Hematopoietic multipotent progenitor cell treated with erythropoietin and hydrocortisone succinate and interleukin-3 and kit ligand, for 8 days (in vitro differentiated cells): ENCODE measurements at regions not wholly inside any gene's neighbourhood (a gene's known extent, or its start where the extent isn't known, plus 50 kb on each side); places are given as distances from the start of the nearest gene placed in this dataset.
"Not testable (repeated sequence)": the region's sequence is repeated elsewhere in the genome, so short reads cannot be mapped to it uniquely, and the experiment has no call there.

Experiments
- DNase-seq: peaks from one replicate; pipeline ENCODE4 v3.0.0-alpha.2; 2015

DNA sequence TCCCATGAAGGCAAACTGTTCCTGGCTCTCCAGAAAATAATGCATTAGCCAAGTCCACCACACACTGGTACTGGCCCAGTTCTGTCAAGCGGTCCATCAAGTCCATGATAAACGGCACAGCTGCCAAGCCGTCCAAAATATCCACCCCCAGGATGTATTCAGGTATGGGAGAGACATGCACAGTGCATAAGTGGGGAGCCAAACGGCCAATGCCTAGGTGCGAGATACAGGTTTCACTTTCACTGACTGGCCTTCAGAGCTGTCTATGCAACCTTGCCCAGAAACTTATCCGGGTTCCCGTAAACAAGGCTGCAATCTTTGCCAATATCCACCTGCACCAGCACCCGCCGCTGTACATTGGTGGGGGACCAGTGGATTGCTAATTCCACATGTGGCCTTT lies 795.8 kb downstream of the EFNA5 start:
- DNase-seq = no peak

DNA sequence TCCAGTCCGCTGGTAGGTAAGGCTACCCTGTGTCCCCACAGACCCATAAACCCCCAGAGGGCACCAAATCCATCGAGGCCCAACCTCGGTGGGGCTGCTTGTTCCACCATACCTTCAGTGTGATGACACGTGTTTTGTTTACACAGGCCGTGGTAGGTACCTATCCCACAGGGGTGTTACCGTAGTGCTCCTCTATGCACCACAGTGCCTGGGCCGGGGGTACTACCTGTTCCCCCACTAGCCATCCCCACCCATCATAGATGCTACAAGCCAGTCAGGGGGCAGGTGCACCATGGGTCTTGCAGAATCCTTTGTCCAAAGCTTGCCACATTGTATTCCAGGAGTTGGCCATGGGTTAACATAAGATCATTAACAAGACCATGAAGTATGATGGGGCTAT lies 796.2 kb downstream of the EFNA5 start:
- DNase-seq = no peak

DNA sequence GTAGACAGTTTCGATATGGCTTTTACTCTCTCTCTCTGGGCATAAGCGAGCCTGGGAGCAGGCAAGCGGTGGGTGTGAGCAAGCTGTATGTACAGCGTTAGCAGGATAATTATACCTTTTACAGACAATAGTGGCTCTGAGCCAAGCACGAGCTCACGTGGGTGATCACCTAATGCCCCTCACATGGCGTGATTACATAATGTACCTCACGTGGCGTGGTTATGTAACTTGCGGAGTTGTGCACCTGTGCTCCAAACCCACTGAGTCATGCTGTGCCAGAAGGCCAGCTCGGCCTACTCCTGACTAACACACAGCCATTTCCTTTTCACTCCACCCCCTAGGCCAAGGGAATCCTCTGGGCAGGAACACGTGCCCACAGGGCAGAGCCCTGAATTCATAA lies 797.2 kb downstream of the EFNA5 start:
- no peak for DNase-seq

DNA sequence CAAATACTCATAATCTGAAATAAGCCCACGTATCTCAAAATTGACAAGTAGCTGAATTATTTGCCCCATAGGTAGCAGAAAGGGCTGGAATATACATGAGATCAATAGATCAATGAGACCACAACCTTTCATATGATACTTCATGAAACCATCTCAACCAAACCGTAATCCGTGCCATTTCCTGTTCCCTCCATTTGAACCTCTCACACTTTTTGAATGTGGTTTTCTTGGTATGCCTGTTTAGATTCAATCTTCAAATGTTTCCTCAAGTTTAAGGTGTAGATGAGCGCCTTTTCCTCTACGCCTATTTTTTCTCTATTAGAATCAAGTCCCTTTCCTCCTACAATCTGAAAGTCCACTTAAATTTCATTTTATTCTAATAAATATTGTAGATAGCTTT lies 805.5 kb downstream of the EFNA5 start:
- DNase-seq = no peak

DNA sequence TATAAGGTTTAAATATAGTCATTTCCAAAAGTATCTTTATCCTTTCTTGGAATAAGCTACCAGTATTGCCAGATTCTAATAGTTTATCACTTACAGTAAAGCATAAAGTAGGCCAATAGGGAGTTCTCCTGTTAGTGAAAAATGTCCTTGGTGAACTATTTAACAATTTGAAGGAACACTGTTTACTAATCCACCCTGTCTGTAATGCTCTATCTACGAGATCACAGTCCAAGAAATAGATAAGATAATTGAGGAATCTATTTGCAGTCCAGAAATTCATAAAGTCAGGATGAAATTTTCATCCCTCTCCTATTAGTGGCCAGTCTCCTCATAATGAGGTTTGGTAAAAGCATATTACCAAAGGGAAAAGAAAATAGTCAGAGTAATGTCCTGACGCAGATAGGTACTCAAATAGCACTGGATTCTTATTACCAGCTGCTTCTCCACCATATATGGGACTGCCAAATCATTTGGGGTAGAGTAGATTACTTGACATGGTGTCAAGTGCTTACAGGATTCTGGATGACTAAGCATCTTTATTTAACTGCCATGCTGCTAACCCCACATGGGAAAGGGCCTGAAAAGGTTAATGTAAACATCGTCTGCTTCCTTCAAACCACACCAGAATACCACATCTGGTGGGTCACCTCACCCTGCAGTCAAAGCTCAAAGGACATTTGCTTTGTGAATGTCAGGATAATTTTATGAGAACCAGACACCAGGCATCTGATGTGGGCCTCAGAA lies 808.1 kb downstream of the EFNA5 start:
- DNase-seq = no peak

DNA sequence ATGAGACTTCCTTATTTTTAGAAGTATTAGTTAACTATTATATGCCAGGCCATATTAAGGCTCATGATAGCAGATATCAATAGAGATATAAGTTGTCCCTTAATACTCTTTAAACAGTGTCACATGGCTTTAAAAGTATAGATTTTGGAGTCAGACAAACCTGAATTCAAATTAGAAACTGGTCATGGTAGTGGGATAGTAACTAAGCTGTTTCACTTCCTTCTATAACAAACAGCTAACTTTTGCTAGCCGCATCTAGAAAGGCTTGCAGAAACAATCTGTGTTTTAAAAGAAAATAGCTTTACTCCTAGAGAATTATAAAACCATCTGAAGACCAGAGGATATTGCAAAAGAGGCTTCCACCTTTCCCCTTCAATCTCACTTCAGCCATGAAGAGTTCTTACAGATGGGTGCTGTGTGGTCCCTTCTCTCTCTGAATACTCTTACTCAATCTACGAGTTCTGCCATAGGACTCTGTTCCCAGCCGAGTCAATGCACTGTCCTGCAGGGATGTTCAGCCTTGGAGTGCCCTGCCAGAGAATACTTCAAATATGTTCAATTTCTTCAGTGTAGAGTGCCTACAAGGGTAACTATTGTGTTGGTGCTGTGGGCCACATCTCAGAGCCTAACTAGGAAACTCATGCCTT lies 810.2 kb downstream of the EFNA5 start:
- DNase-seq = no peak

DNA sequence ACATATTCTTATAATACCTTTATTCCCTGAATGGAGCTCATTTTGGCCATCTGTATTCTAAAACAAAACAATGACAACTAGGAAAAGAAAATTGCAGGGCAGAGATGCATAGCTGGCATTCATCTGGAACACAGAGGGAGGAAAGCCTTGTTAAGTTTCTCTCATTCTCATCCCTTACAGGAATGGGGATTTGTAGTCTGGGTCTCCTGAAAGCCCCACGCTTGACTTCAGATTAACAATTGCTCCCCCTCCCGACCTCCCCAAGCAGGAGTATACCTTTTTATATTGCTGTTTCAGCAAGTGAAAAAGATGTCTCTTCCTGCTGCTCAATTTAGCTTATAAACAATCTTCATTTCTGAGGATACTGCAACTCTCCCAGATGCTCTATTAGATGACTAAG lies 812.1 kb downstream of the EFNA5 start:
- DNase-seq = no peak

DNA sequence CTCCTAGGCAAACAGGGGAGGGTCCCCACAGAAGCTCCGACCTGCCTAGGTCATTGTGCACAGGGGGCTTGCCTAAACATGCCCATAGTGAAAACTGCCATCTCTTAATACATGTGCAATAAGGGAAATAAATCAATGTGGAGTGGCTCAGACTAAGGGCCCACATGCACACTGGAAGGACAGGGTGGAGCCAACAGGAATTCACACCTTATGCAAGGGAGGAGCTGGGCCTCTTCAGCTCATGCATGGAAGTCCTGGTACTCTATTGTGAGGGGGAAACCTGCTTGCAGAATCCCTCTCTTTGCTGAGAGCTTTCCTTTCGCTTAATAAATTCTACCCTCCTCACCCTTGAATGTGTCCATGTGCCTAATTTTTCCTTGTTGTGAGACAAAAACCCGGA lies 815.8 kb downstream of the EFNA5 start:
- no peak for DNase-seq

DNA sequence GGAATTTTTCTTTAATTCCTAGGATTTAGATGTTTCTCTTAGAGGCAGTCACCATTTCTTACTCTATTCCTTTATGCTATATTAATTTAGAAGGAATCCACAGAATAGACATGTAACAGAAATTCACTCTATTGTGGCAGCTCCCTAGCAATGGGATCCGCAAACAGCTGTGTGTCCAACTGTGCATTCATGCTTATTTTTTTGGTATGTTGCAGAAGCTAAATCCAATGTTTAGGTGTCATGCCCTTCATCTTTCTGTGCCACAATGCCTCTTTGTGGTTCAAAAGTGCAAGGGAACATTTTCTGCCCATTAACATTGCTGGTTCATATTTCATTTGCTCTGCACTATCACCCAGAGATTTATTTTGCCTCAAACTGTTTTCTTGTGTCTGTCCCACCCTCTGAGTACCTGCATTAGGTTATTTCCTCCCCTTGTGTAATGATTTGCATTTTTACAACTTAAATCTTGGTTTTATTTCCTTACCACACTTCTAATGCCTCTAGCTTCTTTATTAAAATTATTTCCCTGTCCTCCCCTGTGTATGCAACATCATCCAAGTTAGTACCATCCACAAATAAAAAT lies 816.5 kb downstream of the EFNA5 start:
- DNase-seq = no peak

DNA sequence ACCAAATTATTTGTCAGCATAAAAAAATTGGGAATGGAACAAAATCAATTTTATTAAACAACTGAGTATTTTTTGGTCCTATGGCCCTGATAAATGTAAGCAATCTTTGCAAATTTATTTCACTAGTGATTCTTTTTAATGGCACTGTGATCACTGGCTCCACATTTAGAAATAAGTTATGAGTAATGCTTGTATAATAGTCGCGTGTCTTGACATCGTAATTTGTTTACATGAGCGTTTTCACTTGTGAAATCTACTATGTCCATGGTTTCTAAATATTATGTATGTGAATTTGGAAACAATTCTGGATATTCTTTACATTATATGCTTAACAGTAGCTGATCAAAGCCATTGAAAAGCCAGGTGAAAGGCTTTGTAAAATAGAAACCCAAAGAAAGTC lies 817.5 kb downstream of the EFNA5 start:
- DNase-seq = no peak

DNA sequence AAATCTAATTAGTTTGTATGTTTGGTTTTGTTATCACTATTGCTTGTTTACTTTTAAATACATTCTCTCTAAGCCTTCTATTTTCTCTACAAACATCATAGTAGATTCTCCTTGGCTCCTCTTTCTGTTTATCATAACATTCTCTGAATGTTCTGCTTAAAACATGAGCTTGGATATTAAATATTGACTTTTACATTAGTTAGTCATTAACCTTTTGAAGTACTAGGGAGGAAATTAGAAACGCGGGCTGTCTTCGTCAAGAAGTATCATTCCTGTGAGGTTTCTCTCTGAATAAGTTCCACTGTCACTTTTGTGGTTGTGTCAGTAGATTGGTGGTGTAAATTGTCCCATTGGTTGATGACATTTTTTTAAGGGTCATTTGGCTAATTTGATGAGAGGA lies 821.5 kb downstream of the EFNA5 start:
- no peak for DNase-seq

DNA sequence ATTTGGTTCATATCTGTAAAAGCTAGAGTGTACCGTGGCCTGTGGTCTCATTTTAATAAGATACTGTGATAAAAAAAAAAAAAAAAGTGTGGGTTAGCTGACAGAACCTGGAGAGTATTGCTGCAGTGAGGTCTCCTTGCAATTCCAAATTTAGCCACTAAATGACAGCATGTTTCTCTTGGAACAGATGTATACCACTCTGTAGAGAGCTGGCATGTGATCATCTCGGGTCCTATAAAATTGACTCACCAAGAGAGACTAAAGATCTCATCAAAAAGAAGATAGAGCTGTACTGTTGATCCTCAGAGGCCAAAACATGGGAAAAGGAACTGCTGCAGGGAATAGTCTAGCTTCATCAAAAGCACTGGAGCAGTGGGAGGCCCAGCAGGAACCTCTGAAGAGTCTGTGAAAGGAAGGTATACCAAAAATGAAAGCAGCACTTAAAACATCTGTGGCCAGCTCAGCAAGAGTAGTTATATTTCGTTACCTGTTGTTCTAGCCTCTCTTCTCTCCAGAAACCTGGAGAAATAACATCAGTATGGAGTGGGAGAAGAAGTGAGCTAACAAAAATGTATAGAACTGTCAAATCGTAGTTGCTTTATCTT lies 826.8 kb downstream of the EFNA5 start:
- no peak for DNase-seq

DNA sequence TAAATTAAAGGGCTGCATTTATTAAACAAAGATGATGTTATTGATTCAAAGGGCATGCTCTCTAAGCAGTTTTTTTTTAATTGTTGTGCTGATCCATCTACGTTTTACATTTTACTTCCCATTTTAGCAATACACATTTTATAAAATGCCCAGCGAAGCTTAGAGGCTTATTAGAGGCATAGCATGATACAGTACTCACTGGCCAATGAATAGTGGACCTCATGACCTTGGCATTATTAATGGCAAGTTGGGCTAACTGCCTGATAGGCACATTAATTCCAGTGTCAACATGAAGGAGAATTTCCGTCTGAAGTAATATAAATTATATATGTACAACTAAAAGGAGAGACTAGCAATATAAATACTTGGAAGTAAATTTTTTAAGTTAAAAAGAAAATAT lies 837.2 kb downstream of the EFNA5 start:
- DNase-seq = no peak

DNA sequence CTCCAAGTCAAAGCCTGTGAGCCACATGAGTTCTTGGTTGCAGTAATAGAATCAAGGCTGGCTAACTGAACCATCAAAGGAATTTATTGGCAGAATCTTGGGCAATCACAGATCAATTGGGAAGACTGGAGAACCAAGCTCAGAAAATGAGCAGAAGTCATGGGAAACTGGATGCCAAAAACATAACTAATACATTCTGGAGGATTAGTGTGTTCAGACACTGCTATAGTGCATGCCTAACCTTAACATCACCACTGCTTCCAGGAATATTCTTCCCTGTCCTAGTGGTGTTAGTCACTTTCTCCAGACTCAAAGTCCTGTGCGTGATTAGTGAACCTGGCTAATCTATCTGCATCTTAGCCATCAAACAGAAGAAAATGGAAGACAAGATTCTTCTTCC lies 843.7 kb downstream of the EFNA5 start:
- DNase-seq = no peak

DNA sequence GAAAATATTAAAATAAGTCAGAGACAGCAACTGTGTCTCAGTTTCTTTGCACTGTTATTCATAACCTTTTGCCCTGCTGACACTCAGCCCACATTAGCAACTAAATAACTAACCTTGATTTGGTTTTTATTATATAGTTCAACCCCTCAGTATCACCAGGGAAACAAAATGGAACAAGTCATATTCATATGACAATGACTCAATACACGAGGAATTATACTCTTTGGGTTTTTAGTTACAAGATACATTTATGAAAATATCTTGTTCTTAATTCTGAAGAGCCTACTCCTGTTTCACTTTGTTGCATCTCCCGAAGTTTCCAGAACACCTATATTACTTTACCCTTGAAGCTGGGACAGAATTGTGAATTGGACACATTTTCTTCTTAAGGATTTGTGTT lies 845.4 kb downstream of the EFNA5 start:
- no peak for DNase-seq

DNA sequence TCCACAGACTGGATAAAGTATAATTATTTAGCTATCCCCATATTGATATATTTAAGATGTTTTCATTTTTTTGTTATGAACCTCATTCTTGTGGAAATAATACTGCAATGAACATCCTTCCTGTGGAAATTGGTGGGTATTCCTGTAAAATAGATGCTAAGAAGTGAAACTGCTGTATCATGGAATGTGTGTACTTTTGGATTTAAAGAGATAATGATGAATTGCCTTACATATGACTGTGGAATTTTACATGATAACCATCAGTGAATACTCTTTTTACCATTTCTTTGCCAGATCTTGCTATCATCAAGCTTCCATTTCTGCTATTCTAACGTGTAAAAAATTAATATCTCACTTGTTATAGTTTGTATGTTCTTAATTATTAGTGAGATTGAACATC lies 847.9 kb downstream of the EFNA5 start:
- no peak for DNase-seq

DNA sequence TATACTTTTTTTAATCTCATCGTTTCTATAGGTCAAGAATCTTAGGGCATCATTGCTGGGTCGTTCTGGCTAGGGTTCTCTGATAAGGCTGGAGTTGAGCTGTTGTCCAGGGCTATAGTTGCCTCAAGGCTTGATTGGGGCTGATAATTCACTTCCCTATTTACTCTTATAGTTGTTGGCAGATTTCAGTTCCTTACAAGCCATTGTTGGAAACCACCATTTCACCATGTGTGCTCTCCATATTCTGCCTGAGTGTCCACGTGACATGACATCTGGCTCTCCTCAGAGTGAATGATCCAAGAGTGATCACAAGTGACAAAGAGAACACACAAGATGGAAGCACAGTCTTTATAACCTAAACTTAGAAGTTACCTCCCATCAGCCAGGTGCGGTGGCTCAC lies 852.2 kb downstream of the EFNA5 start:
- no peak for DNase-seq

DNA sequence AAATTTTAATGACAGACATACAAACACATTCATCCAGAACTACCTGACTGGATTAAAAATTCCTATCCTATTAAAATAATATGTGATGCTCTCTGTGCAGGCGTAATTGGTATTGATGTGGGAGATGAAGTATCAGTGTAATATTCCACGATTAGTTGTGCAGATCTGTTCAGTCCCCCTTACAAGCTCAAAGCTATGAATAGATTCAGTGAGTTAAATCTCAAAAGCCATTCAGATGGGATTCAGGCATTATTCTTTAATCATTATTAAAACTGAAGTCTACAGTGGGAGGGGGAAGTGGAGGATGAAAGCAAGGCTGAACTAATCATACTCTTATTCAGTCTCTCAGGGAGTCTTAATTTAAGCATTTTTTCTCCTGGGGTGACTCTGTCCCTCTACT lies 855.8 kb downstream of the EFNA5 start:
- no peak for DNase-seq

DNA sequence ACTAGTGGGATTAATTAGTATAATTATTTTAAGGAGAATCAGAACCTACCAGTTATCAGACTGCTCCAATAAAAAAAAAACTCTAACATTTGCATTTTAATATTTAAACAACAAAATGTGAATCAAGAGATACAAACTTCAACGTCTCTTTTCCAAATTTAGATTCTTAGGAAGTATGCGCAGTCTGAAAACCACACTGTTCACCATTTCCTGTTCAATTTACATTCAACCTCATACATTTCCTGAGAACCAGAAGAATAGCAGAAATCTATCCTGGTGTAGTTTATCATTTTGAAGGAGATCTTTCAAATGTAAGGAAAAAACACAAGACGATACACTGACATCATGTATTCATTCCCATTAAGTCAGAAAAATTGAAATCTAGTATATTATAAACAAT lies 869.2 kb downstream of the EFNA5 start:
- DNase-seq = no peak

DNA sequence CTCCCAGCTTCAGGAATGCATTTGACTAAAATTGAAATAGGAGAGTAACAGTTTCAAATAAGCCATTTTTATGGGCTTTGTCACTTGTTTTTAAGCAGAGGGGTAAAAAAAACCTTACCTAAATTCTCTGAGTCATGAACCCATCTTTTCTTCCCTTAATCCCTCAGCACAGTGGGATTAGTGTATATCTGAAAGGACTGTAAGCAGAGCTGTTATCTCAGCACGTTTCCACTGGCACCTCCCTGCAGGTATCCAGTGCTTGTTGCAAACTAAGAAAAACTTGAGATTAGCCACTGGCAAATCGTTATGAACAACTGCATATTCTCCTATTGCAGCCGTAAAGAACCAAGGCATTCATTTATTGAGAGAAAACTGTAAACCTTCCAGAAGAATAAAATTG lies 872.7 kb downstream of the EFNA5 start:
- DNase-seq = no peak

DNA sequence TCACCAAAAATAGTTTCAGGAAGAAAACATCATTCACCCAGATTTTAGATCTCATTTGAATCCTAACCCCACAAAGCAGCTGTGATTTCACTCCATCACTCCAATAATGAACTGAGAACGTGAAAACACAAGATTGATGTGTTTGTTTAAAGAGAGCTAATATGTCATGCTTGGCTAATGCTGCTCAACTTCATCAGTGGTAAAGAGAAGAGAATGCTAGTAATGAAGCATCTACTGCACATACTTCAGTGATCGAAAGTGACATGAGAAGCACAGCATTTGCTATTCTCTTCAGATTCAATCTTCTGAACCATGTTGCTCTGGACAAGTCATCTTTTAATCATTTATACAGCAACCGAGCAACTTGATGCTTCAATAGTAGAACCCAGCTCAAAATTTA lies 874.7 kb downstream of the EFNA5 start:
- DNase-seq = no peak

DNA sequence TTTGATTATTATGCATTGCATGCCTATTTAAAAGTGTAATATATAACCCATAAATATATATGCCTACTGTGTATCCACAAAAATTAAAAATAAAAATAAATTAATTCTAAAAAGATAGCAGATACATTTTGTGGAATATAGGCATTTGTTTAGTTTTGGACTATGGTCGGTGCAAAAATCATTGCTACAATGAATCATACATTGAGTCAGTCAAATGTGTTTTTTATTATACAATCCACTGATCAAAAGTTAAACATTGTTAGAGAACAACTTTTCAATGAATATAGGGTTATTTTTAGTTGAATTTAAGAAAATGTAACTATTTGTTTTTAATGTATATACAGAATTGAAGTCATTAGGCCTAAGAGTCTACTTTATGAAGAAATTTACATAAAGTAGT lies 885.9 kb downstream of the EFNA5 start:
- DNase-seq = no peak

DNA sequence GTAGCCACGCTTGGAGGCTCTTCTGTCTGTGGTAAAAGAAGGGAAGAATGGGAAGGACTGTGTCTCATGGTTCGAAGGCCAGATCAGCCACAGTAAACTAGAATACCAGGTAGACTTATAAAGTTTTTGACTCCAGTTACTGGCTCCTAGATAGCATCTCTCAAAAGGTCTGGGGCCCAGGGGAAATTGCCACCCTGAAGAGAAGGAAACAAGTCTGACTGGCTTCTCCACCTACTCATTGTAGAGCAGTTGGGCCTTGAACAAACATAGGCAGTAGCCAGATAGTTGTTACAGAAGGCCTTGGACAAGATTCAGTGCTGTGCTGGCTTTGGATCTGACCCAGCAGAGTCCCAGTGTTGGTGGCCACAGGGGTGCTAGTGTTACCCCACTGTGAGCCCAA lies 890.4 kb downstream of the EFNA5 start:
- DNase-seq = no peak

DNA sequence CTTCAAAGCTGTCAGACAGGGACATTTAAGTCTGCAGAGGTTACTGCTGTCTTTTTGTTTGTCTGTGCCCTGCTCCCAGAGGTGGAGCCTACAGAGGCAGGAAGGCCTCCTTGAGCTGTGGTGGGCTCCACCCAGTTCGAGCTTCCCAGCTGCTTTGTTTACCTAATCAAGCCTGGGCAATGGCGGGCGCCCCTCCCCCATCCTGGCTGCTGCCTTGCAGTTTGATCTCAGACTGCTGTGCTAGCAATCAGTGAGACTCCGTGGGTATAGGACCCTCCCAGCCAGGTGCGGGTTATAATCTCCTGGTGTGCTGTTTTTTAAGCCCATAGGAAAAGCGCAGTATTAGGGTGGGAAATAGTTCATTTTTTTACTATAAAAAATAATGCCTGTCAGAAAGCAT lies 894.2 kb downstream of the EFNA5 start:
- not testable (repeated sequence) for DNase-seq
